HFFc6 (cell line): ENCODE measurements at regions not wholly inside any gene's neighbourhood (a gene's known extent, or its start where the extent isn't known, plus 50 kb on each side); places are given as distances from the start of the nearest gene placed in this dataset.
"Not testable (repeated sequence)": the region's sequence is repeated elsewhere in the genome, so short reads cannot be mapped to it uniquely, and the experiment has no call there.

Experiments
- DNase-seq: peaks from one replicate; pipeline ENCODE4 v3.0.0-alpha.2; 2018
- H3K27ac Mint-ChIP-seq: 2 replicates; pipeline ENCODE4 v1.8.0; 2020; ENCODE audit warnings: mild to moderate bottlenecking, mixed read lengths
- H3K27me3 Mint-ChIP-seq: 2 replicates; pipeline ENCODE4 v1.8.0; 2021; ENCODE audit warnings: mild to moderate bottlenecking, moderate library complexity, mixed read lengths; ENCODE audit not compliant: insufficient read depth
- H3K36me3 Mint-ChIP-seq: 2 replicates; pipeline ENCODE4 v1.8.0; 2021; ENCODE audit warnings: low read depth, mixed read lengths
- H3K4me1 Mint-ChIP-seq: 2 replicates; pipeline ENCODE4 v1.8.0; 2020; ENCODE audit warnings: low read depth, mixed read lengths
- H3K4me3 Mint-ChIP-seq: 2 replicates; pipeline ENCODE4 v1.8.0; 2020; ENCODE audit warnings: mild to moderate bottlenecking, moderate library complexity, mixed read lengths
- H3K9me3 Mint-ChIP-seq: 2 replicates; pipeline ENCODE4 v1.8.0; 2020; ENCODE audit warnings: mild to moderate bottlenecking, mixed read lengths
- TF ChIP-seq, protein P1 (sequence below): fragments of 200-600 bp; sonication (generic); IDR thresholded peaks from 2 replicates; pipeline ENCODE4 v1.5.0; 2021; ENCODE audit warnings: antibody characterized with exemption, mild to moderate bottlenecking

DNA sequence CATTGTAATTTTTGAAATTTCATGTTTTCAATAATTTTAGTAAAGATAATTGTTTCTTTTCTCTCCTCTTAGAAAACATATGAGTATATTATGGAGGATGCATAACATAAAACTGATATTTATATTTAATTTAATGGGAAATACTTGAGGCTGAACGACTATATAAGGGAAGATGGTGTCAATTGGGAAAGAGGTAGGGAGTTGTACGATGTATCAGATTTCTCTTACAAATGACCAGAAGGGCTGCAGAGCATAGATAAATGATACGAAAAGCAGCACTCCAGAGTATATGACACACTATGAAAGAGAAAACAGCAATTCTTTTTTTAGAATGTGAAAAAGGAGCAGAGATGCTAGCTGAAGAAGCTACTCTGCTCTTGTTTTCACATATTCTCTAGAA lies 1308.0 kb upstream of the MIR17HG start:
- H3K27ac Mint-ChIP-seq, result no peak overlapping the region
- DNase-seq, result no peak
- H3K36me3 Mint-ChIP-seq, result no peaks in the 10 kb centered on the region
- no peaks in the 10 kb centered on the region for H3K4me1 Mint-ChIP-seq
- no peaks in the 10 kb centered on the region for H3K27me3 Mint-ChIP-seq
- no peak overlapping the region for H3K4me3 Mint-ChIP-seq
- TF ChIP-seq, protein P1, sequence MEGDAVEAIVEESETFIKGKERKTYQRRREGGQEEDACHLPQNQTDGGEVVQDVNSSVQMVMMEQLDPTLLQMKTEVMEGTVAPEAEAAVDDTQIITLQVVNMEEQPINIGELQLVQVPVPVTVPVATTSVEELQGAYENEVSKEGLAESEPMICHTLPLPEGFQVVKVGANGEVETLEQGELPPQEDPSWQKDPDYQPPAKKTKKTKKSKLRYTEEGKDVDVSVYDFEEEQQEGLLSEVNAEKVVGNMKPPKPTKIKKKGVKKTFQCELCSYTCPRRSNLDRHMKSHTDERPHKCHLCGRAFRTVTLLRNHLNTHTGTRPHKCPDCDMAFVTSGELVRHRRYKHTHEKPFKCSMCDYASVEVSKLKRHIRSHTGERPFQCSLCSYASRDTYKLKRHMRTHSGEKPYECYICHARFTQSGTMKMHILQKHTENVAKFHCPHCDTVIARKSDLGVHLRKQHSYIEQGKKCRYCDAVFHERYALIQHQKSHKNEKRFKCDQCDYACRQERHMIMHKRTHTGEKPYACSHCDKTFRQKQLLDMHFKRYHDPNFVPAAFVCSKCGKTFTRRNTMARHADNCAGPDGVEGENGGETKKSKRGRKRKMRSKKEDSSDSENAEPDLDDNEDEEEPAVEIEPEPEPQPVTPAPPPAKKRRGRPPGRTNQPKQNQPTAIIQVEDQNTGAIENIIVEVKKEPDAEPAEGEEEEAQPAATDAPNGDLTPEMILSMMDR, result no peak
- H3K9me3 Mint-ChIP-seq, result no peaks in the 10 kb centered on the region; the same call in 1 of the 2 replicates

DNA sequence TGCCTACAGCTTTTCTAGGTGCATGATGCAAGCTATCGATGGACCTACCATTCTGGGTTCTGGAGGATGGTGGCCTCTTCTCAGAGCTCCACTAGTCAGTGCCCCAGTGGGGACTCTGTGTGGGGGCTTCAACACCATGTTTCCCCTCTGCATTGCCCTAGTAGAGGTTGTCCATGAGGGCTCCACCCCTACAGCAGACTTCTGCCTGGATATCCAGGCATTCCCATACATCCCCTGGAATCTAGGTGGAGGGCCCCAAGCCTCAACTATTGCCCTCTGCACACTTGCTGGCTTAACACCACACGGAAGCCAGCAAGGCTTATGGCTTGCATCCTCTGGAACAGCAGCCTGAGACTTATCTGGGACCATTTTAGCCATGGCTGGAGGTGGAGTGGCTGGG lies 1299.9 kb upstream of the MIR17HG start:
- no peaks in the 10 kb centered on the region for H3K27me3 Mint-ChIP-seq
- H3K9me3 Mint-ChIP-seq, result peaks cover 8% of the 10 kb centered on the region
- DNase-seq, result no peak
- TF ChIP-seq, protein P1, result no peak
- H3K4me1 Mint-ChIP-seq, result no peaks in the 10 kb centered on the region
- no peak overlapping the region for H3K4me3 Mint-ChIP-seq
- no peaks in the 10 kb centered on the region for H3K36me3 Mint-ChIP-seq
- no peak overlapping the region for H3K27ac Mint-ChIP-seq

DNA sequence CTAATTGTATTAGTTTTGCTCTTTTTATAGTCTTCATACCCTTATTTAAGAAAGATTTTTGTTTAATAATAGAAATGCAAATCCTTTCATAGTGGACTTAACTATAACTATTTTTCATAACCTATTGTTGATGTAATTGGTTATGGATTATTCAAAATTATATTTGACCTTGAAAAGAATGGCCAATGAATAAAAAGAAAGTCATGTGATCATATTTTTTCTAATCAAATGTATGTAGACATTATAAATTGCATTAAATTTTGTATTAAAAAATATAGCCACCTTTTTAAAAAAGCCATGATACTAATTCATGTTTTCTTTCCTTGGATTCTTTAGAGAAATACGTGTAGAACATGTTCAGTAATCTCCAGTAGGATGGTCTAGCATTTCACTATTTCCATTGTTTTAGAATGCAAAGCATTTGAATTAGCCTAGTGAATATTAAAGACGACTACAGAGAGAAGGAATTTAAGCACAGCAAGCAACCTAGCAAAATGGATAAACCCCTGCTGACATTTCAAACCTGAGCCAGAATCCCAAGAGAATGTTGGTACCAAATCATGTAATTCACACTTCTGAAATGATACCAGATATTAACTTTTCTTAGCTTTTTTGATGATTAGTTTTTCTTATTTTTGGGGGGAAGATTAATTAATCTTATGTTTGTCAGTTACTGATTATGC lies 1297.4 kb upstream of the MIR17HG start:
- H3K9me3 Mint-ChIP-seq, result peaks cover 8% of the 10 kb centered on the region
- TF ChIP-seq, protein P1, result no peak

DNA sequence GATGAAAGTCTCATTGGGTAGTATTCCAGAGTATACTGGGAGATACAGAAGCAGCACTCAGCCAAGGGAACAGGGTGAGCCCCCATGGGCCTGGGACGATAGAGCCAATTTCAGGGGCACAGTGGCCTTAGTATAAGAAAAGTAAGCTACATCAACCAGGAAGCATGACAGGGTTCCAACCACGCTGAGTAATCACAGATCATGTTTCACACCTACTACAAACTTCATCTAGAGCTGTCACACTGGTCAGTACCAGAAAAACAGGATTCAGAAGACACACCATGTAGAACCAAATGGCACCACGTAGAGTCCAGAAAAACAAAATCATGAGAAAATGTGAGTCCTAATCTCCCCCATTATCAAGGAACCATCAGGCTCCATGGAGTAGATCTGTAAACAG lies 1292.4 kb upstream of the MIR17HG start:
- no peaks in the 10 kb centered on the region for H3K36me3 Mint-ChIP-seq
- no peaks in the 10 kb centered on the region; the same call in 1 of the 2 replicates for H3K9me3 Mint-ChIP-seq
- no peak overlapping the region for H3K27ac Mint-ChIP-seq

More for the DNA sequence above, 1297.4 kb upstream of the MIR17HG start:
- Mint-ChIP-seq H3K27ac (no peak overlapping the region), H3K4me1 (no peaks in the 10 kb centered on the region), H3K4me3 (no peak overlapping the region), H3K27me3 (no peaks in the 10 kb centered on the region), H3K36me3 (no peaks in the 10 kb centered on the region)
- DNase-seq, result no peak

DNA sequence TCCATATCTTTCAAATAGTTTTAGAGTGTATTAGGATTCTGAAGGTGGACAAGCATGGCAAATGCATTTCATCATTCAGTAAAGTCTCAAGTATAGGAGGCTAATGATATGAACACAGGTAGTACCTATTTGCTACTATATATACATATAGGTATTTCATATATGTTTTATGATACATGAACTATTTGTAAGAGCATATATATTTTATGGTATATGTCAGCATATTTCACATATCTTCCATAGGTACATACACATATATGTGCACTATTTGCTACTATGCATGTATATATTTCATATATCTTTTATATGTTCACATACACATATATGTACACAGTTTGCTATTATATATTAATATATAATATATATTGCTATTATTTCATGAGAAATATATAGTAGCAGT lies 1291.7 kb upstream of the MIR17HG start:
- H3K9me3 Mint-ChIP-seq, result no peaks in the 10 kb centered on the region; the same call in 1 of the 2 replicates
- no peak overlapping the region for H3K27ac Mint-ChIP-seq
- no peaks in the 10 kb centered on the region for H3K4me1 Mint-ChIP-seq
- TF ChIP-seq, protein P1, result no peak
- no peaks in the 10 kb centered on the region for H3K36me3 Mint-ChIP-seq
- no peak for DNase-seq
- no peak overlapping the region for H3K4me3 Mint-ChIP-seq
- H3K27me3 Mint-ChIP-seq, result no peaks in the 10 kb centered on the region

More for the DNA sequence above, 1292.4 kb upstream of the MIR17HG start:
- no peaks in the 10 kb centered on the region for H3K4me1 Mint-ChIP-seq
- TF ChIP-seq, protein P1, result no peak
- H3K27me3 Mint-ChIP-seq, result no peaks in the 10 kb centered on the region
- no peak overlapping the region for H3K4me3 Mint-ChIP-seq
- no peak for DNase-seq

DNA sequence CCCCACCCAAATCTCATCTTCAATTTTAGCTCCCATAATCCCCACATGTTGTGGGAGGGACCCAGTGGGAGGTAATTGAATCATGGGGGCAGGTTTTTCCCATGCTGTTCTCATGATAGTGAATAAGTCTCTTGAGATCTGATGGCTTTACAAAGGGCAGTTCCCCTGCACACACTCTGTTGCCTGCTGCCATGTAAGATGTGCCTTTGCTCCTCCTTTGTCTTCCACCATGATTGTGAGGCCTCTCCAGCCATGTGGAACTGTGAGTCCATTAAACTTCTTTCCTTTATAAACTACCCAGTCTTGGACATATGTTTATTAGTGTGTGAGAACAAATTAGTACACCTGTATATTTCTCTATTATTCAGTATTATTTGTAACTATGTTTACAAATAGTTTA lies 1283.3 kb upstream of the MIR17HG start:
- H3K4me3 Mint-ChIP-seq, H3K4me1 Mint-ChIP-seq, H3K27me3 Mint-ChIP-seq, H3K27ac Mint-ChIP-seq, H3K9me3 Mint-ChIP-seq, H3K36me3 Mint-ChIP-seq, DNase-seq: not testable (repeated sequence)
